H1 (cell line): ENCODE measurements at regions not wholly inside any gene's neighbourhood (a gene's known extent, or its start where the extent isn't known, plus 50 kb on each side); places are given as distances from the start of the nearest gene placed in this dataset.

ENCODE experiments used
- CTCF ChIA-PET: fragments of 300-600 bp; sonication (Branson Sonifier 250); formaldehyde crosslinking; loops from one replicate; lab custom pipeline; 2021; ENCODE audit not compliant: partially characterized antibody; lab: Charles Lee
- POLR2A ChIA-PET: fragments of 300-600 bp; sonication (Branson Sonifier 250); formaldehyde crosslinking; loops from one replicate; lab custom pipeline; 2021; ENCODE audit warnings: inconsistent platforms; ENCODE audit not compliant: partially characterized antibody; lab: Charles Lee
- DNase-seq, 2 experiments: peaks; one replicate each; pipeline versions ENCODE4 v3.0.0 to v3.0.0-alpha.2; 2010 to 2022; ENCODE audit warnings: low spot score in 2 of 2, low read depth in 1 of 2, mixed read lengths in 1 of 2
- FAIRE-seq: peaks from 2 replicates; lab custom pipeline; 2011; peaks lifted over from hg19 to GRCh38; lab: Jason Lieb, UNC
- H2AFZ ChIP-seq: 2 replicates; pipeline ENCODE4 v1.8.1; 2012; ENCODE audit warnings: low read length, inconsistent platforms
- H2AK5ac ChIP-seq: 2 replicates; pipeline ENCODE4 v1.6.1; 2013; ENCODE audit warnings: low read depth, low read length
- H2BK120ac ChIP-seq: replicated peaks from 2 replicates; pipeline ENCODE3; 2013; ENCODE audit warnings: low read depth, low read length, inconsistent platforms
- H2BK12ac ChIP-seq: 2 replicates; pipeline ENCODE4 v1.6.1; 2013; ENCODE audit warnings: low read depth, low read length
- H2BK15ac ChIP-seq: 2 replicates; pipeline ENCODE4 v1.6.1; 2013; ENCODE audit warnings: low read length
- H2BK20ac ChIP-seq: 2 replicates; pipeline ENCODE4 v1.6.1; 2013; ENCODE audit warnings: low read length
- H2BK5ac ChIP-seq: 2 replicates; pipeline ENCODE4 v1.6.1; 2013; ENCODE audit warnings: low read depth, low read length
- H3K14ac ChIP-seq: 2 replicates; pipeline ENCODE4 v1.6.1; 2013; ENCODE audit warnings: inconsistent platforms; ENCODE audit not compliant: insufficient read length
- H3K18ac ChIP-seq: 2 replicates; pipeline ENCODE4 v1.6.1; 2013; ENCODE audit warnings: low read length; ENCODE audit errors: extremely low read depth
- H3K23ac ChIP-seq: 2 replicates; pipeline ENCODE4 v1.6.1; 2013; ENCODE audit warnings: inconsistent platforms; ENCODE audit not compliant: insufficient read length
- H3K23me2 ChIP-seq: 2 replicates; pipeline ENCODE4 v1.6.1; 2013; ENCODE audit warnings: low read depth, low read length
- H3K27ac ChIP-seq: 2 replicates; pipeline ENCODE4 v1.6.1; 2011; ENCODE audit warnings: low read depth, low read length, inconsistent platforms
- H3K27me3 ChIP-seq, 4 experiments: replicated peaks in 1 of 4; 1 replicate in 1 of 4; 2 replicates in 3 of 4; pipeline versions ENCODE4 v1.6.1 to v1.8.1; 2011 to 2013; ENCODE audit warnings: low read length in 3 of 4, mild to moderate bottlenecking in 3 of 4, inconsistent platforms in 2 of 4, mixed read lengths in 2 of 4, moderate library complexity in 1 of 4; ENCODE audit not compliant: control insufficient read depth in 3 of 4, insufficient read depth in 3 of 4; ENCODE audit errors: extremely low read depth in 1 of 4
- H3K36me3 ChIP-seq, 4 experiments: 2 replicates each; pipeline versions ENCODE4 v1.6.1 to v1.8.1; 2011 to 2013; ENCODE audit warnings: mild to moderate bottlenecking in 4 of 4, low read length in 3 of 4, moderate library complexity in 2 of 4, control low read depth in 1 of 4, inconsistent platforms in 1 of 4; ENCODE audit not compliant: insufficient read depth in 4 of 4, control insufficient read depth in 2 of 4
- H3K4ac ChIP-seq: replicated peaks from 2 replicates; pipeline ENCODE3; 2013; ENCODE audit warnings: low read length, low read depth, mixed read lengths, inconsistent platforms; ENCODE audit not compliant: insufficient read length
- H3K4me1 ChIP-seq, 4 experiments: replicated peaks in 1 of 4; 1 replicate in 1 of 4; 2 replicates in 3 of 4; pipeline versions ENCODE4 v1.6.1 to v1.8.1; 2011 to 2013; ENCODE audit warnings: low read length in 3 of 4, inconsistent platforms in 2 of 4, mixed read lengths in 1 of 4; ENCODE audit not compliant: insufficient read depth in 4 of 4, control insufficient read depth in 3 of 4
- H3K4me2 ChIP-seq, 2 experiments: 2 replicates each; pipeline versions ENCODE4 v1.6.1 to v1.8.1; 2011 to 2013; ENCODE audit warnings: low read depth in 2 of 2, low read length in 2 of 2, control low read depth in 1 of 2, inconsistent platforms in 1 of 2, mild to moderate bottlenecking in 1 of 2; ENCODE audit not compliant: insufficient read depth in 1 of 2
- H3K4me3 ChIP-seq, 4 experiments: fragments of 200-600, 300-600 bp in 1 of 4; sonication (generic), shearing (Covaris generic), sonication (Bioruptor Twin) in 1 of 4; 2 replicates each; pipeline versions ENCODE4 v1.5.1 to v1.8.1; 2011 to 2016; ENCODE audit warnings: low read length in 4 of 4, low read depth in 3 of 4, control low read depth in 2 of 4, inconsistent platforms in 2 of 4, mild to moderate bottlenecking in 2 of 4, mixed read lengths in 1 of 4, moderate library complexity in 1 of 4; ENCODE audit not compliant: insufficient read depth in 2 of 4; ENCODE audit errors: extremely low read depth in 1 of 4
- H3K56ac ChIP-seq: replicated peaks from 2 replicates; pipeline ENCODE3; 2013; ENCODE audit warnings: low read depth, mild to moderate bottlenecking, mixed read lengths, low read length, inconsistent platforms; ENCODE audit not compliant: insufficient read length
- H3K79me1 ChIP-seq: 2 replicates; pipeline ENCODE4 v1.6.1; 2013; ENCODE audit warnings: low read depth, low read length, control low read depth
- H3K79me2 ChIP-seq, 2 experiments: 2 replicates each; pipeline versions ENCODE4 v1.6.1 to v1.8.1; 2012 to 2013; ENCODE audit warnings: low read length in 2 of 2, mild to moderate bottlenecking in 2 of 2, inconsistent platforms in 1 of 2; ENCODE audit not compliant: insufficient read depth in 2 of 2, control insufficient read depth in 1 of 2
- H3K9ac ChIP-seq, 4 experiments: replicated peaks in 1 of 4; 1 replicate in 1 of 4; 2 replicates in 3 of 4; pipeline versions ENCODE4 v1.6.1 to v1.8.1; 2011 to 2013; ENCODE audit warnings: low read depth in 3 of 4, low read length in 3 of 4, control low read depth in 2 of 4, mild to moderate bottlenecking in 2 of 4, moderate library complexity in 2 of 4, inconsistent platforms in 1 of 4; ENCODE audit errors: extremely low read depth in 1 of 4
- H3K9me3 ChIP-seq, 2 experiments: 2 replicates each; pipeline versions ENCODE4 v1.6.1 to v1.8.1; 2012 to 2013; ENCODE audit warnings: mild to moderate bottlenecking in 2 of 2, moderate library complexity in 2 of 2, control low read depth in 1 of 2, inconsistent platforms in 1 of 2, low read depth in 1 of 2, low read length in 1 of 2, mixed read lengths in 1 of 2; ENCODE audit not compliant: insufficient read depth in 2 of 2
- H4K20me1 ChIP-seq, 2 experiments: replicated peaks in 1 of 2; 2 replicates each; pipeline versions ENCODE3 to v1.8.1; 2011 to 2013; ENCODE audit warnings: inconsistent platforms in 2 of 2, low read length in 2 of 2, mild to moderate bottlenecking in 1 of 2; ENCODE audit not compliant: insufficient read depth in 2 of 2, control insufficient read depth in 1 of 2
- H4K5ac ChIP-seq: 2 replicates; pipeline ENCODE4 v1.6.1; 2013; ENCODE audit warnings: low read length, low read depth, mixed read lengths, inconsistent platforms; ENCODE audit not compliant: insufficient read length
- H4K8ac ChIP-seq: 2 replicates; pipeline ENCODE4 v1.8.0; 2013; ENCODE audit warnings: mild to moderate bottlenecking, moderate library complexity, low read length, inconsistent platforms; ENCODE audit not compliant: insufficient read depth; ENCODE audit errors: extremely low read depth
- H4K91ac ChIP-seq: replicated peaks from 2 replicates; pipeline ENCODE3; 2013; ENCODE audit warnings: low read length, mixed read lengths, inconsistent platforms; ENCODE audit not compliant: insufficient read length
- ATF2 ChIP-seq: IDR thresholded peaks from 2 replicates; pipeline ENCODE4 v1.6.1; 2012; ENCODE audit warnings: low read length, inconsistent platforms
- ATF3 ChIP-seq: IDR thresholded peaks from 2 replicates; pipeline ENCODE4 v1.6.1; 2011; ENCODE audit warnings: low read depth, mild to moderate bottlenecking, low read length; ENCODE audit not compliant: insufficient read depth
- CBX8 ChIP-seq: fragments of 300-800, 300-1000 bp; sonication (generic); IDR thresholded peaks from 2 replicates; pipeline ENCODE4 v1.7.1; 2016; ENCODE audit warnings: low read depth, low read length, borderline replicate concordance
- CHD1 ChIP-seq: IDR thresholded peaks from 2 replicates; pipeline ENCODE4 v1.6.1; 2012; ENCODE audit warnings: low read depth, low read length, improper control_type of control experiment
- HDAC6 ChIP-seq: IDR thresholded peaks from one replicate; pipeline ENCODE4 v1.7.1; 2012; ENCODE audit warnings: low read depth, mild to moderate bottlenecking, inconsistent platforms, low read length, moderate library complexity
- JUND ChIP-seq: IDR thresholded peaks from 2 replicates; pipeline ENCODE4 v1.6.1; 2011; ENCODE audit warnings: mild to moderate bottlenecking, improper control_type of control experiment, low read length
- POLR2AphosphoS5 ChIP-seq: IDR thresholded peaks from 2 replicates; pipeline ENCODE4 v1.6.1; 2011; ENCODE audit warnings: low read depth, low read length
- SIN3A ChIP-seq, 2 experiments: IDR thresholded peaks in 1 of 2; conservative IDR thresholded peaks in 1 of 2; 2 replicates each; pipeline ENCODE4 v1.6.1; 2011 to 2012; ENCODE audit warnings: low read length in 2 of 2, improper control_type of control experiment in 1 of 2, low read depth in 1 of 2, mild to moderate bottlenecking in 1 of 2
- SP2 ChIP-seq: IDR thresholded peaks from 2 replicates; pipeline ENCODE4 v1.6.1; 2012; ENCODE audit warnings: mild to moderate bottlenecking, low read length, inconsistent platforms
- TBP ChIP-seq: IDR thresholded peaks from 2 replicates; pipeline ENCODE4 v1.6.1; 2011; ENCODE audit warnings: low read depth, low read length, improper control_type of control experiment
- TEAD4 ChIP-seq: IDR thresholded peaks from 2 replicates; pipeline ENCODE4 v1.6.1; 2012; ENCODE audit warnings: low read depth, low read length, inconsistent platforms, mixed read lengths
- WGBS, 2 experiments: shearing (Covaris generic) in 1 of 2; methylation state at CpG; one replicate each; pipeline versions ENCODE4 v1.1.6 to v1.1.7; 2013 to 2015; ENCODE audit warnings: low lambda C conversion rate in 2 of 2, mixed read lengths in 2 of 2, inconsistent platforms in 1 of 2, low coverage in 1 of 2, missing lambda C conversion rate in 1 of 2; ENCODE audit not compliant: insufficient replicate concordance in 2 of 2, insufficient coverage in 1 of 2, insufficient read length in 1 of 2; ENCODE audit errors: extremely low coverage in 1 of 2, missing lambda C conversion rate in 1 of 2; 5-methylcytosine and 5-hydroxymethylcytosine counted together

- ChIA-PET CTCF (interaction anchor here (1.5 to 1.7 kb wide), 2 partner anchors 13 to 84 kb away, joined by 4 read pairs; no protein-coding TSS in a partner anchor), POLR2A (no interaction called here)
- no peak overlapping the region for H4K91ac ChIP-seq
- no peak overlapping the region for H3K4ac ChIP-seq
- H3K4me3 ChIP-seq: no peak overlapping the region
- H3K9ac ChIP-seq: no peak overlapping the region
- H3K27me3 ChIP-seq: no peaks in the 10 kb centered on the region
- no peak overlapping the region for H2BK20ac ChIP-seq
- no peaks in the 10 kb centered on the region for H3K36me3 ChIP-seq
- no peaks in the 10 kb centered on the region for H3K23me2 ChIP-seq
- no peak overlapping the region for H2BK5ac ChIP-seq
- no peak overlapping the region for H3K27ac ChIP-seq
- no peak overlapping the region for H2BK120ac ChIP-seq
- H2AK5ac ChIP-seq: no peak overlapping the region
- H3K79me1 ChIP-seq: no peaks in the 10 kb centered on the region
- WGBS, 2 experiments: 89% methylated on average over 4 of the region's 4 CpGs; no CpG with 5 or more reads in 1 of the 2 experiments
- H3K79me2 ChIP-seq: no peaks in the 10 kb centered on the region
- no peak overlapping the region for H2AFZ ChIP-seq
- H2BK15ac ChIP-seq: no peak overlapping the region
- no peaks in the 10 kb centered on the region for H3K9me3 ChIP-seq
- FAIRE-seq (no peak), DNase-seq (no peak)
- TF ChIP-seq ATF3: no peak
- no peak for TF ChIP-seq SP2
- no peak for TF ChIP-seq JUND
- TF ChIP-seq CBX8: no peak
- TF ChIP-seq ATF2: no peak
- no peak for TF ChIP-seq CHD1
- no peak for TF ChIP-seq HDAC6
- TF ChIP-seq POLR2AphosphoS5: no peak
- no peak for TF ChIP-seq TEAD4
- no peak for TF ChIP-seq TBP
- TF ChIP-seq SIN3A (conservative IDR thresholded peaks at IDR 0.05 in 1 of 2, IDR thresholded peaks at IDR 0.05 in 1 of 2; ENCODE audit: low read depth in 1 of 2, low read length in 2 of 2): no peak
- H4K20me1 ChIP-seq: no peaks in the 10 kb centered on the region
- no peak overlapping the region for H2BK12ac ChIP-seq
- no peak overlapping the region for H3K4me2 ChIP-seq
- H3K23ac ChIP-seq: no peak overlapping the region
- H4K5ac ChIP-seq: no peak overlapping the region
- H3K4me1 ChIP-seq: peaks cover 0 to 2% (median under 1%) of the 10 kb centered on the region in 4 experiments; a peak in 3 of 7 replicates
- H3K18ac ChIP-seq: no peak overlapping the region
- H3K56ac ChIP-seq: no peak overlapping the region
- H3K14ac ChIP-seq: no peak overlapping the region
- no peak overlapping the region for H4K8ac ChIP-seq
Measured at GRCh38 chr3:182406786-182407185, 386.5 kb upstream of the ATP11B start.
